Gastroesophageal sphincter (tissue), 4 donors: ENCODE measurements at regions not wholly inside any gene's neighbourhood (a gene's known extent, or its start where the extent isn't known, plus 50 kb on each side); places are given as distances from the start of the nearest gene placed in this dataset.
"Not testable (repeated sequence)": the region's sequence is repeated elsewhere in the genome, so short reads cannot be mapped to it uniquely, and the experiment has no call there.

ENCODE experiments used
- ATAC-seq: fragments of 150-250 bp; one replicate; pipeline ENCODE4 v1.9.1; 2016; ENCODE audit warnings: mild to moderate bottlenecking, moderate library complexity
- H3K27ac ChIP-seq, 4 donors: fragments of 200-600 bp; sonication (generic) in 3 of 4; 1 replicate in 3 of 4; 2 replicates in 1 of 4; pipeline ENCODE4 v1.5.1; 2016 to 2019
- H3K27me3 ChIP-seq: fragments of 200-600 bp; sonication (generic); one replicate; pipeline ENCODE4 v1.5.1; 2019
- H3K36me3 ChIP-seq, 2 donors: fragments of 200-600 bp; sonication (generic); one replicate each; pipeline ENCODE4 v1.5.1; 2019; ENCODE audit warnings: control low read depth in 1 of 2
- H3K4me1 ChIP-seq, 3 donors: fragments of 200-600 bp; sonication (generic); 1 replicate in 2 of 3; 2 replicates in 1 of 3; pipeline ENCODE4 v1.5.1; 2016 to 2019; ENCODE audit warnings: control low read depth in 2 of 3
- H3K4me3 ChIP-seq, 2 donors: fragments of 200-600 bp; sonication (generic); one replicate each; pipeline ENCODE4 v1.5.1; 2019; ENCODE audit warnings: mild to moderate bottlenecking in 1 of 2, moderate library complexity in 1 of 2
- H3K9me3 ChIP-seq, 3 donors: fragments of 200-600 bp; sonication (generic); one replicate each; pipeline ENCODE4 v1.5.1; 2017 to 2019; ENCODE audit warnings: control low read depth in 2 of 3
- EP300 ChIP-seq: sonication (generic); formaldehyde crosslinking; IDR thresholded peaks from one replicate; pipeline ENCODE4 v1.6.1; 2017; ENCODE audit warnings: antibody characterized with exemption, mild to moderate bottlenecking
- POLR2A ChIP-seq, 2 donors: fragments of 450-650 bp; IDR thresholded peaks; one replicate each; pipeline ENCODE4 v1.6.1; 2017; ENCODE audit warnings: antibody characterized with exemption in 2 of 2, mild to moderate bottlenecking in 2 of 2, moderate library complexity in 1 of 2
- POLR2AphosphoS5 ChIP-seq: sonication (generic); formaldehyde crosslinking; IDR thresholded peaks from one replicate; pipeline ENCODE4 v1.6.1; 2017; ENCODE audit warnings: antibody characterized with exemption
- WGBS, 2 donors: methylation state at CpG; one replicate each; pipeline ENCODE4 v1.1.5; 2018; ENCODE audit warnings: low coverage in 1 of 2; 5-methylcytosine and 5-hydroxymethylcytosine counted together
- TF ChIP-seq, protein P1 (sequence below), 4 experiments: fragments of 200-600 bp in 2 of 4; fragments of 450-650 bp in 2 of 4; sonication (generic) in 1 of 4; IDR thresholded peaks; one replicate each; pipeline ENCODE4 v1.5.1; 2017 to 2019; ENCODE audit warnings: antibody characterized with exemption in 4 of 4, mild to moderate bottlenecking in 2 of 4, moderate library complexity in 2 of 4

DNA sequence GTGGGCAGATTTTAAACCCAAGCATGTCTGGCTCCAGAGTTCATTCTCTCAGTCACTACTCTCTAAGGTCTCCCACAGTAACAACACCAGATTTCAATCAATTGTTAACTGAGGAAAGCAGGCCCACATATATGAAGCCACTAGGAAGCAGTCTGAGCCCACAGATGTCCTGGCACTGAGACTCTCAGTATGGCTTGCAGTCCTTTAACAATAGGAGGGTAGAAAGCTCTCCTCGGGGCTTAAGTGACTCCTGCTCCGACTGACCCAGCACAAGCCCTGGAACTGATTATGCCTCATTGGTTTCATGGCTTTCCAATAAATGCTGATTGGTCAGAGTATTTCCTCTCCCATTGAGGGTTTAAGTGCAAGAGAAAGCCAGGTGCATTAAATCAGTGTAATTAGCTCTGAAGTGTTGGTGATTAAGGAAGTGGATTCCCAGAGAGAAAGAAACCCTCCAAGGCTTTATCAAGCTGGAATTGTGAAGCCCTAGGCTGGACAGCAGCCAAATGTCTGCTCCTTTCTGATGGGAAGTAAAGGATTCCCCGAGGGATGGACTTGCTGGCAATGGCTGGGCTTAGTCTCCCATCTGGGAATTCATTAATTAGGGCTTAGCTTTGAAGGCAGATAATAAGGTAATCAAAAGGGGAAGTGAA is 76.6 kb upstream of the PROKR2 start:
- H3K36me3 ChIP-seq = no peaks in the 10 kb centered on the region
- TF ChIP-seq POLR2A (IDR thresholded peaks at IDR 0.05) (no peak), EP300 (no peak), POLR2AphosphoS5 (no peak)
- TF ChIP-seq, protein P1, sequence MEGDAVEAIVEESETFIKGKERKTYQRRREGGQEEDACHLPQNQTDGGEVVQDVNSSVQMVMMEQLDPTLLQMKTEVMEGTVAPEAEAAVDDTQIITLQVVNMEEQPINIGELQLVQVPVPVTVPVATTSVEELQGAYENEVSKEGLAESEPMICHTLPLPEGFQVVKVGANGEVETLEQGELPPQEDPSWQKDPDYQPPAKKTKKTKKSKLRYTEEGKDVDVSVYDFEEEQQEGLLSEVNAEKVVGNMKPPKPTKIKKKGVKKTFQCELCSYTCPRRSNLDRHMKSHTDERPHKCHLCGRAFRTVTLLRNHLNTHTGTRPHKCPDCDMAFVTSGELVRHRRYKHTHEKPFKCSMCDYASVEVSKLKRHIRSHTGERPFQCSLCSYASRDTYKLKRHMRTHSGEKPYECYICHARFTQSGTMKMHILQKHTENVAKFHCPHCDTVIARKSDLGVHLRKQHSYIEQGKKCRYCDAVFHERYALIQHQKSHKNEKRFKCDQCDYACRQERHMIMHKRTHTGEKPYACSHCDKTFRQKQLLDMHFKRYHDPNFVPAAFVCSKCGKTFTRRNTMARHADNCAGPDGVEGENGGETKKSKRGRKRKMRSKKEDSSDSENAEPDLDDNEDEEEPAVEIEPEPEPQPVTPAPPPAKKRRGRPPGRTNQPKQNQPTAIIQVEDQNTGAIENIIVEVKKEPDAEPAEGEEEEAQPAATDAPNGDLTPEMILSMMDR (IDR thresholded peaks at IDR 0.05) = no peak
- H3K27me3 ChIP-seq = no peaks in the 10 kb centered on the region
- 30 to 49% methylated on average over 2 of the region's 3 CpGs for WGBS, 2 donors
- ATAC-seq = no peak
- H3K9me3 ChIP-seq = peaks cover 0 to 8% (median 0%) of the 10 kb centered on the region in 3 donors
- no peaks in the 10 kb centered on the region for H3K4me1 ChIP-seq
- no peak overlapping the region for H3K27ac ChIP-seq
- H3K4me3 ChIP-seq = no peak overlapping the region

DNA sequence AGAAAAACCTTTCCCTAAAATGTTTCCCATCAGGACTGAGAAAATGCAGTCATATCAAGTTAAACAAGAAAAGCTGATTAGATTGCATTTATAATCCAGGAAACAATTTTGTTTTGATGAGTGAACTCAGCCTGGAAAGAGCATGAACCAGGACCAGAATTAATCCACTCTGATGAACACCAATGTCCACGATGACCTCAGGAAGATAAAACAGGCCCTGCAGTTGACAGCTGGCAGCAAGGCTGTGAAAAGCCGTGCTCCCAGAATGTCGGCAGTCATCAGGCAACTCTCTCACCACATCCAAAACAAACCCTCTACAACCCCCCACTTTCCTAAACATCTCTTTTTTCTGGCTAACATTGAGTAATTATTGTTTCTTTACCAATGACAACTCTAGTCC is 74.0 kb upstream of the PROKR2 start:
- ATAC-seq = no peak
- Histone ChIP-seq H3K27me3 (no peaks in the 10 kb centered on the region), H3K36me3 (no peaks in the 10 kb centered on the region), H3K9me3 (peaks cover 0 to 8% (median 0%) of the 10 kb centered on the region in 3 donors), H3K4me3 (no peak overlapping the region), H3K4me1 (no peaks in the 10 kb centered on the region), H3K27ac (no peak overlapping the region)
- TF ChIP-seq EP300 (no peak), POLR2A (IDR thresholded peaks at IDR 0.05) (no peak)
- 12 to 25% methylated on average over 2 to 3 of the region's 3 CpGs for WGBS, 2 donors

- WGBS, 2 donors = 63 to 77% methylated on average over 3 of the region's 3 CpGs
- H3K9me3 ChIP-seq = peaks cover 0 to 17% (median 0%) of the 10 kb centered on the region in 3 donors
- not testable (repeated sequence) for H3K4me1 ChIP-seq, H3K27me3 ChIP-seq, H3K27ac ChIP-seq, ATAC-seq, H3K4me3 ChIP-seq, H3K36me3 ChIP-seq
These were observed 70.1 kb upstream of the PROKR2 start for GRCh38 chr20:5386846-5387245.

DNA sequence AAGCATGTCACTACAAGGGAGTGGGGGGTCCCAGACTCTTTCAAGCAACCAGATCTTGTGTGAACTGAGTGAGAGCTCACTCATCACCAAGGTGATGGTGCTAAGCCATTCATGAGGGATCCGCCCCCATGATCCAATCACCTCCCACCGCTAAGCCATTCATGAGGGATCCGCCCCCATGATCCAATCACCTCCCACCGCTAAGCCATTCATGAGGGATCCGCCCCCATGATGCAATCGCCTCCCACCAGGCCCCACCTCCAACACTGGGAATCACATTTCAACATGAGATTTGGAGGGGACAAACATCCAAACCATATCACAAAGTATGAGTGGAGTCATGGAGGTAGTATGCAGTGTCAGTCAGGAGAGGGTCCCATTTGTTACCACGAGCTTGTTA is 64.8 kb upstream of the PROKR2 start:
- H3K27ac ChIP-seq, H3K27me3 ChIP-seq, H3K4me3 ChIP-seq, H3K36me3 ChIP-seq, ATAC-seq, H3K4me1 ChIP-seq: not testable (repeated sequence)
- peaks cover 0 to 23% (median 0%) of the 10 kb centered on the region in 3 donors for H3K9me3 ChIP-seq
- 80 to 95% methylated on average over 1 to 5 of the region's 7 CpGs for WGBS, 2 donors

DNA sequence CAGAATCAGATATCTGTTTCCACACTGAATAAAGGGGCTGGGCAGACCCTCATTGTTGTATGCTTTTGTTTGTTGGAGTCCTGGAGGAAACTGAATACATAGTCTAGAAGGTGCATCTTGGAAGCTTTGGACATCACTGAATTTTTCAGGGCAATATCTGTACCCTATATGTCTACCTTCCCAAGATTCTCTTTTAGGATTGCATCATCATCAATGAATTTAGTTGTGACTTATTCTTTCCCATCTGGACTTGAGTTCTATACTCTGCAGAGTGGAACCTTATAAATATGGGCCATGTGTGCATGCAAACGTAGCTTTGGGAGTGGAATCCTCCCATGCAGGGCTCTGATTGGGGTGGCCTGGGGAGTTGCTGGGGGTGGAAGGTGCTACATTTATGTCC is 60.7 kb upstream of the PROKR2 start:
- ATAC-seq = no peak
- no peaks in the 10 kb centered on the region for H3K4me1 ChIP-seq
- no peak overlapping the region for H3K27ac ChIP-seq
- TF ChIP-seq EP300 = no peak
- TF ChIP-seq, protein P1 (IDR thresholded peaks at IDR 0.05) = no peak
- no peak for TF ChIP-seq POLR2AphosphoS5
- no peak for TF ChIP-seq POLR2A (IDR thresholded peaks at IDR 0.05)
- WGBS, 2 donors = 45 to 75% methylated on average over 1 of the region's 1 CpG
- no peak overlapping the region for H3K4me3 ChIP-seq
- H3K27me3 ChIP-seq = no peaks in the 10 kb centered on the region
- H3K36me3 ChIP-seq = no peaks in the 10 kb centered on the region
- H3K9me3 ChIP-seq = peaks cover 0 to 7% (median 0%) of the 10 kb centered on the region in 3 donors

- no peaks in the 10 kb centered on the region for H3K36me3 ChIP-seq
- no peak for ATAC-seq
- no peak overlapping the region for H3K4me3 ChIP-seq
- TF ChIP-seq POLR2A (IDR thresholded peaks at IDR 0.05) (no peak), POLR2AphosphoS5 (no peak), EP300 (no peak)
- TF ChIP-seq, protein P1 (IDR thresholded peaks at IDR 0.05) = no peak
- no peaks in the 10 kb centered on the region for H3K27me3 ChIP-seq
- peaks cover 0 to 7% (median 0%) of the 10 kb centered on the region in 3 donors for H3K9me3 ChIP-seq
- WGBS, 2 donors = 76 to 79% methylated on average over 4 to 5 of the region's 6 CpGs
- no peak overlapping the region for H3K27ac ChIP-seq
- H3K4me1 ChIP-seq = no peaks in the 10 kb centered on the region
These were observed 59.5 kb upstream of the PROKR2 start for GRCh38 chr20:5376228-5376627.
